ENCODE measurements at regions not wholly inside any gene's neighbourhood (a gene's known extent, or its start where the extent isn't known, plus 50 kb on each side); places are given as distances from the start of the nearest gene placed in this dataset.

DNA sequence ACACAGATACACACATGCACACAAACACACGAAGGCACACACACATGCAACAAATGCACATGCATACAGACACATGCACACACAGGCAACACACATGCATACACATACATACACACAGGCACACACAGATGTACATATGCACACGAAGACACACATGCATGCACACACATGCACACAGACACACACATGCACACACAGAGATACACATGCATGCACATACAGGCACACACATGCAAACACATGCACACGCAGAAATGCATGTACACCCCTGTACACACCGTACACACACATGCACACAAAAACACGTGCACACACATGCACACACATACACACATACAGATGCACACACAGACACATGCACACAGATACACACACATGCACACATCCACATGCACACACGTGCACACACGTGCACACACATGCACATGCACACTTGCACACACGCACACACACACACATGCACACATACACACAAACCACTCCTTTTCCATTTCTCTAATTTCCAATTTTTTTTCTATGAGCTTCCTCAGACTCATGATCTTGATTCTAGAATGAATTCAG lies 63.3 kb upstream of the CCZ1B start:
- TF ChIP-seq, protein P1, sequence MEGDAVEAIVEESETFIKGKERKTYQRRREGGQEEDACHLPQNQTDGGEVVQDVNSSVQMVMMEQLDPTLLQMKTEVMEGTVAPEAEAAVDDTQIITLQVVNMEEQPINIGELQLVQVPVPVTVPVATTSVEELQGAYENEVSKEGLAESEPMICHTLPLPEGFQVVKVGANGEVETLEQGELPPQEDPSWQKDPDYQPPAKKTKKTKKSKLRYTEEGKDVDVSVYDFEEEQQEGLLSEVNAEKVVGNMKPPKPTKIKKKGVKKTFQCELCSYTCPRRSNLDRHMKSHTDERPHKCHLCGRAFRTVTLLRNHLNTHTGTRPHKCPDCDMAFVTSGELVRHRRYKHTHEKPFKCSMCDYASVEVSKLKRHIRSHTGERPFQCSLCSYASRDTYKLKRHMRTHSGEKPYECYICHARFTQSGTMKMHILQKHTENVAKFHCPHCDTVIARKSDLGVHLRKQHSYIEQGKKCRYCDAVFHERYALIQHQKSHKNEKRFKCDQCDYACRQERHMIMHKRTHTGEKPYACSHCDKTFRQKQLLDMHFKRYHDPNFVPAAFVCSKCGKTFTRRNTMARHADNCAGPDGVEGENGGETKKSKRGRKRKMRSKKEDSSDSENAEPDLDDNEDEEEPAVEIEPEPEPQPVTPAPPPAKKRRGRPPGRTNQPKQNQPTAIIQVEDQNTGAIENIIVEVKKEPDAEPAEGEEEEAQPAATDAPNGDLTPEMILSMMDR (IDR thresholded peaks at IDR 0.05): no peak
- TF ChIP-seq EP300 (IDR thresholded peaks at IDR 0.05) (no peak), POLR2A (IDR thresholded peaks at IDR 0.05) (no peak)

Measured in ovary (tissue), 3 donors.